AG09319 (cell line): ENCODE measurements at regions not wholly inside any gene's neighbourhood (a gene's known extent, or its start where the extent isn't known, plus 50 kb on each side); places are given as distances from the start of the nearest gene placed in this dataset.

Experiments used
- DNase-seq: peaks from one replicate; pipeline ENCODE4 v3.0.0-alpha.2; 2010; ENCODE audit warnings: low read depth; ENCODE audit errors: extremely low read depth
- CTCF ChIP-seq: IDR thresholded peaks from 2 replicates; pipeline ENCODE4 v1.5.1; 2011; ENCODE audit warnings: low read depth, mild to moderate bottlenecking, inconsistent platforms, low read length, moderate library complexity

GRCh38 chr12:46577063-46577776, 204.6 kb upstream of the SLC38A2 start:
- DNase-seq = no peak
- no peak for TF ChIP-seq CTCF

GRCh38 chr12:46574847-46575246, 202.3 kb upstream of the SLC38A2 start:
- TF ChIP-seq CTCF = no peak
- DNase-seq = no peak

- no peak for DNase-seq
- TF ChIP-seq CTCF = no peak
Measured at GRCh38 chr12:46573347-46573658, 200.7 kb upstream of the SLC38A2 start.

- TF ChIP-seq CTCF = no peak
- DNase-seq = no peak
Measured at GRCh38 chr12:46572644-46573346, 200.2 kb upstream of the SLC38A2 start.

GRCh38 chr12:46571608-46572007, 199.0 kb upstream of the SLC38A2 start:
- no peak for TF ChIP-seq CTCF
- DNase-seq = no peak

- no peak for TF ChIP-seq CTCF
Measured at GRCh38 chr12:46569826-46570439, 197.4 kb upstream of the SLC38A2 start.

GRCh38 chr12:46567667-46568066, 195.1 kb upstream of the SLC38A2 start:
- no peak for TF ChIP-seq CTCF
- DNase-seq = no peak

More at GRCh38 chr12:46569826-46570439, 197.4 kb upstream of the SLC38A2 start:
- no peak for DNase-seq
